GM12878 (cell line): ENCODE measurements at regions not wholly inside any gene's neighbourhood (a gene's known extent, or its start where the extent isn't known, plus 50 kb on each side); places are given as distances from the start of the nearest gene placed in this dataset.

Experiments
- CEBPZ ChIP-seq: fragments of 150-350 bp; IDR thresholded peaks from 2 replicates; pipeline ENCODE4 v1.6.1; 2016; ENCODE audit warnings: low read depth, low read length
- CREB1 ChIP-seq: IDR thresholded peaks from 2 replicates; pipeline ENCODE4 v1.6.1; 2012; ENCODE audit warnings: low read depth, mild to moderate bottlenecking, inconsistent platforms
- CREM ChIP-seq: IDR thresholded peaks from 2 replicates; pipeline ENCODE4 v1.6.1; 2014; ENCODE audit warnings: antibody characterized with exemption, low read depth
- CTCF ChIP-seq, 3 experiments: IDR thresholded peaks in 2 of 3; conservative IDR thresholded peaks in 1 of 3; 2 replicates each; pipeline ENCODE4 v1.5.1; 2011; ENCODE audit warnings: low read depth in 3 of 3, low read length in 3 of 3, mild to moderate bottlenecking in 3 of 3, control low read depth in 2 of 3, moderate library complexity in 2 of 3, inconsistent platforms in 1 of 3, mixed read lengths in 1 of 3; ENCODE audit not compliant: control insufficient read depth in 2 of 3, insufficient read depth in 1 of 3; ENCODE audit errors: extremely low read depth in 1 of 3
- EP300 ChIP-seq, 2 experiments: fragments of 150-350 bp in 1 of 2; IDR thresholded peaks; 2 replicates each; pipeline ENCODE4 v1.6.1; 2011 to 2012; ENCODE audit warnings: low read depth in 2 of 2, low read length in 2 of 2, borderline replicate concordance in 1 of 2, improper control_type of control experiment in 1 of 2, inconsistent platforms in 1 of 2; ENCODE audit not compliant: control insufficient read depth in 1 of 2
- PML ChIP-seq: IDR thresholded peaks from 2 replicates; pipeline ENCODE4 v1.6.1; 2012; ENCODE audit warnings: low read length, inconsistent platforms
- POLR2A ChIP-seq: IDR thresholded peaks from 2 replicates; pipeline ENCODE4 v1.6.1; 2011; ENCODE audit warnings: low read depth, mild to moderate bottlenecking, low read length
- RAD21 ChIP-seq: IDR thresholded peaks from 2 replicates; pipeline ENCODE4 v1.6.1; 2011; ENCODE audit warnings: mild to moderate bottlenecking, low read depth, low read length, moderate library complexity; ENCODE audit not compliant: insufficient read depth
- TCF7 ChIP-seq: IDR thresholded peaks from 2 replicates; pipeline ENCODE4 v1.6.1; 2014; ENCODE audit warnings: antibody characterized with exemption, borderline replicate concordance

- TF ChIP-seq CTCF (IDR thresholded peaks at IDR 0.05 in 2 of 3, conservative IDR thresholded peaks at IDR 0.05 in 1 of 3; ENCODE audit: control insufficient read depth in 2 of 3, extremely low read depth in 1 of 3, insufficient read depth in 1 of 3, low read depth in 3 of 3, low read length in 3 of 3) (no peak), TCF7 (no peak), CEBPZ (no peak), CREM (no peak), POLR2A (no peak), PML (no peak), EP300 (IDR thresholded peaks at IDR 0.05; ENCODE audit: borderline replicate concordance in 1 of 2, control insufficient read depth in 1 of 2, low read depth in 2 of 2, low read length in 2 of 2) (no peak), RAD21 (no peak), CREB1 (no peak)
Observed at GRCh38 chrX:125678258-125678657, 358.6 kb downstream of the TEX13C start.
